K562 (cell line): ENCODE measurements at regions not wholly inside any gene's neighbourhood (a gene's known extent, or its start where the extent isn't known, plus 50 kb on each side); places are given as distances from the start of the nearest gene placed in this dataset.

ENCODE experiments used
- ATAC-seq: fragments of 200-7000 bp; cut with Tn5 transposase; 3 replicates; pipeline ENCODE4 v1.9.1; 2020; ENCODE audit warnings: moderate library complexity
- BruUV-seq: library from RNA; stranded (reverse); fragments of 400-500 nt; replicated peaks from 2 replicates; lab custom pipeline; 2021; lab: Mats Ljungman, UMichigan
- CTCF ChIA-PET: fragments of 300-600 bp; formaldehyde crosslinking; extraction: SDS; loops from one replicate; lab custom pipeline; 2021; ENCODE audit warnings: low intra/inter-chr PET ratio; lab: Yijun Ruan, JAX
- POLR2A ChIA-PET: fragments of 300-600, 350-650 bp; sonication (Branson Sonifier 250); formaldehyde crosslinking; extraction: SDS; loops from one replicate; lab custom pipeline; 2021; ENCODE audit warnings: antibody characterized with exemption, inconsistent platforms; lab: Yijun Ruan, JAX
- DNase-seq, 4 experiments: peaks; one replicate each; pipeline versions ENCODE4 v3.0.0 to v3.0.0-alpha.2; 2011 to 2018; ENCODE audit warnings: low spot score in 3 of 4, mixed read lengths in 3 of 4; ENCODE audit errors: extremely low read depth in 1 of 4
- FAIRE-seq: peaks from 2 replicates; lab custom pipeline; 2011; peaks lifted over from hg19 to GRCh38; lab: Jason Lieb, UNC
- H2AFZ ChIP-seq: 2 replicates; pipeline ENCODE4 v1.6.0; 2011; ENCODE audit warnings: low read depth, low read length, control low read depth, inconsistent platforms
- H3K27ac ChIP-seq: fragments of 200-600 bp; 3 replicates; pipeline ENCODE4 v1.8.0; 2011; ENCODE audit warnings: low read depth, mild to moderate bottlenecking, control low read depth, inconsistent platforms, low read length, moderate library complexity, mixed read lengths; ENCODE audit errors: extremely low read depth
- H3K27me3 ChIP-seq, 2 experiments: fragments of 300-600 bp in 1 of 2; 2 replicates in 1 of 2; 3 replicates in 1 of 2; pipeline versions ENCODE4 v1.6.0 to v1.8.0; 2011; ENCODE audit warnings: inconsistent platforms in 2 of 2, low read length in 2 of 2, mild to moderate bottlenecking in 1 of 2, mixed read lengths in 1 of 2, moderate library complexity in 1 of 2; ENCODE audit not compliant: control insufficient read depth in 2 of 2, insufficient read depth in 2 of 2
- H3K36me3 ChIP-seq: fragments of 300-600 bp; 3 replicates; pipeline ENCODE4 v1.8.0; 2011; ENCODE audit warnings: mild to moderate bottlenecking, low read length, inconsistent platforms; ENCODE audit not compliant: control insufficient read depth, insufficient read depth
- H3K4me1 ChIP-seq, 2 experiments: fragments of 200-600 bp in 1 of 2; replicated peaks in 1 of 2; 2 replicates in 1 of 2; 3 replicates in 1 of 2; pipeline versions ENCODE4 v1.5.1 to v1.8.0; 2011; ENCODE audit warnings: inconsistent platforms in 2 of 2, low read length in 2 of 2, mild to moderate bottlenecking in 1 of 2, mixed read lengths in 1 of 2, moderate library complexity in 1 of 2; ENCODE audit not compliant: control insufficient read depth in 2 of 2, insufficient read depth in 2 of 2
- H3K4me2 ChIP-seq: 2 replicates; pipeline ENCODE4 v1.6.1; 2011; ENCODE audit warnings: low read length, control low read depth, inconsistent platforms, mixed read lengths; ENCODE audit not compliant: insufficient read depth
- H3K4me3 ChIP-seq: fragments of 200-600 bp; sonication (generic), shearing (Covaris generic); 2 replicates; pipeline ENCODE4 v1.5.1; 2016; ENCODE audit warnings: control low read depth, inconsistent platforms
- H3K79me2 ChIP-seq: fragments of 200-600 bp; 3 replicates; pipeline ENCODE4 v1.8.0; 2011; ENCODE audit warnings: low read length, inconsistent platforms; ENCODE audit not compliant: control insufficient read depth, insufficient read depth
- H3K9ac ChIP-seq, 2 experiments: 2 replicates each; pipeline versions ENCODE4 v1.6.0 to v1.6.1; 2011; ENCODE audit warnings: low read depth in 2 of 2, low read length in 2 of 2, control low read depth in 1 of 2, inconsistent platforms in 1 of 2, mild to moderate bottlenecking in 1 of 2, mixed read lengths in 1 of 2; ENCODE audit not compliant: insufficient read depth in 1 of 2
- H3K9me1 ChIP-seq: one replicate; pipeline ENCODE4 v1.6.0; 2011; ENCODE audit warnings: inconsistent platforms, mild to moderate bottlenecking, low read length, moderate library complexity; ENCODE audit not compliant: control insufficient read depth, insufficient read depth
- H3K9me3 ChIP-seq: replicated peaks from 2 replicates; pipeline ENCODE4 v1.5.1; 2011; ENCODE audit warnings: low read depth, low read length, inconsistent platforms; ENCODE audit not compliant: control insufficient read depth, insufficient read depth
- H4K20me1 ChIP-seq: replicated peaks from 2 replicates; pipeline ENCODE4 v1.6.1; 2011; ENCODE audit warnings: low read length, inconsistent platforms, mixed read lengths; ENCODE audit not compliant: control insufficient read depth, insufficient read depth
- AFF4 ChIP-seq: sonication (generic); formaldehyde crosslinking; IDR thresholded peaks from 2 replicates; pipeline ENCODE4 v1.8.0; 2023; ENCODE audit warnings: mild to moderate bottlenecking, missing genetic modification reagents
- CAMTA2 ChIP-seq: fragments of 250-450 bp; sonication (Bioruptor Pico); conservative IDR thresholded peaks from 2 replicates; pipeline ENCODE4 v1.5.1; 2022
- CBFB ChIP-seq: sonication (generic); formaldehyde crosslinking; IDR thresholded peaks from 2 replicates; pipeline ENCODE4 v1.4.0; 2020; ENCODE audit warnings: mild to moderate bottlenecking, missing genetic modification reagents
- DDX20 ChIP-seq: fragments of 450-650 bp; IDR thresholded peaks from 2 replicates; pipeline ENCODE4 v1.6.1; 2016; ENCODE audit warnings: missing genetic modification characterization, low read depth, mild to moderate bottlenecking, missing compliant biosample characterization, moderate library complexity
- FOXK2 ChIP-seq, 2 experiments: fragments of 450-650 bp; IDR thresholded peaks in 1 of 2; conservative IDR thresholded peaks in 1 of 2; 2 replicates each; pipeline ENCODE4 v1.6.1; 2016; ENCODE audit warnings: low read depth in 2 of 2, mild to moderate bottlenecking in 1 of 2
- HDAC8 ChIP-seq: fragments of 450-650 bp; IDR thresholded peaks from 2 replicates; pipeline ENCODE4 v1.6.1; 2016; ENCODE audit warnings: mild to moderate bottlenecking, missing genetic modification characterization, moderate library complexity, missing compliant biosample characterization
- HNRNPH1 ChIP-seq: fragments of 200-400 bp; formaldehyde crosslinking; optimal IDR thresholded peaks from 2 replicates; pipeline ENCODE3; 2017; ENCODE audit warnings: low read depth, mild to moderate bottlenecking, low read length, moderate library complexity
- HOXB6 ChIP-seq: fragments of 250-450 bp; sonication (Bioruptor Pico); IDR thresholded peaks from 2 replicates; pipeline ENCODE4 v1.5.1; 2022; ENCODE audit warnings: mild to moderate bottlenecking, borderline replicate concordance
- KDM1A ChIP-seq, 2 experiments: fragments of 450-650 bp; IDR thresholded peaks; 2 replicates each; pipeline ENCODE4 v1.6.1; 2016; ENCODE audit warnings: mild to moderate bottlenecking in 2 of 2
- LARP7 ChIP-seq: fragments of 450-650 bp; IDR thresholded peaks from 2 replicates; pipeline ENCODE4 v1.6.1; 2016
- MCM2 ChIP-seq: fragments of 450-650 bp; IDR thresholded peaks from 2 replicates; pipeline ENCODE4 v1.6.1; 2017; ENCODE audit warnings: low read depth, mild to moderate bottlenecking
- MXD1 ChIP-seq: fragments of 250-450 bp; sonication (Bioruptor Pico); IDR thresholded peaks from 2 replicates; pipeline ENCODE4 v1.8.0; 2021; ENCODE audit warnings: borderline replicate concordance, mild to moderate bottlenecking, moderate library complexity; ENCODE audit not compliant: poor library complexity, severe bottlenecking
- NUFIP1 ChIP-seq: fragments of 450-650 bp; IDR thresholded peaks from 2 replicates; pipeline ENCODE4 v1.6.1; 2018; ENCODE audit not compliant: partially characterized antibody
- POLR2A ChIP-seq: fragments of 450-650 bp; conservative IDR thresholded peaks from 2 replicates; pipeline ENCODE4 v1.6.1; 2016
- TGIF2 ChIP-seq: sonication (generic); formaldehyde crosslinking; IDR thresholded peaks from 2 replicates; pipeline ENCODE4 v1.8.1; 2022; ENCODE audit warnings: mild to moderate bottlenecking, missing genetic modification reagents, moderate library complexity
- ZBTB5 ChIP-seq: fragments of 450-650 bp; IDR thresholded peaks from 2 replicates; pipeline ENCODE4 v1.6.1; 2017; ENCODE audit warnings: antibody characterized with exemption
- ZNF212 ChIP-seq: fragments of 450-650 bp; formaldehyde crosslinking; IDR thresholded peaks from 2 replicates; pipeline ENCODE4 v1.4.0; 2020; ENCODE audit warnings: mild to moderate bottlenecking
- ZNF740 ChIP-seq, 3 experiments: fragments of 200-800 bp in 1 of 3; sonication (Bioruptor generic) in 1 of 3; sonication (generic) in 1 of 3; formaldehyde crosslinking in 1 of 3; IDR thresholded peaks; 2 replicates each; pipeline versions ENCODE4 v1.6.1 to v1.8.0; 2016 to 2022; ENCODE audit warnings: mild to moderate bottlenecking in 2 of 3, missing compliant biosample characterization in 2 of 3, missing genetic modification characterization in 2 of 3, missing genetic modification reagents in 1 of 3
- WGBS: fragments of 100-300 bp; shearing (Covaris generic); methylation state at CpG from one replicate; pipeline ENCODE4 v1.1.6; 2016; ENCODE audit warnings: low coverage, mixed read lengths; ENCODE audit not compliant: insufficient coverage; ENCODE audit errors: missing lambda C conversion rate; 5-methylcytosine and 5-hydroxymethylcytosine counted together
- in situ Hi-C: fragments of 300-500 bp; cut with MboI; formaldehyde crosslinking; loops from 4 replicates; pipeline ENCODE4 v1.15.0; 2018; ENCODE audit warnings: inconsistent platforms, mixed read lengths
- intact Hi-C: fragments of 100-400 bp; cut with micrococcal nuclease; formaldehyde crosslinking; loops from 2 replicates; pipeline ENCODE4 v1.14.2; 2022

- CTCF ChIA-PET, result no interaction called here
- TF ChIP-seq ZNF212 (no peak), MXD1 (CRISPR knock-in tag) (no peak), FOXK2 (conservative IDR thresholded peaks at IDR 0.05 in 1 of 2, IDR thresholded peaks at IDR 0.05 in 1 of 2; ENCODE audit: low read depth in 2 of 2) (no peak), CBFB (no peak), TGIF2 (no peak), NUFIP1 (no peak), LARP7 (no peak), AFF4 (CRISPR knock-in tag) (no peak), ZBTB5 (no peak), DDX20 (tag) (no peak), HDAC8 (tag) (no peak), KDM1A (IDR thresholded peaks at IDR 0.05) (no peak), POLR2A (no peak), HOXB6 (CRISPR knock-in tag) (no peak), ZNF740 (CRISPR knock-in tag; IDR thresholded peaks at IDR 0.05) (no peak), ZNF740 (tag; IDR thresholded peaks at IDR 0.05) (no peak), HNRNPH1 (no peak), MCM2 (no peak), CAMTA2 (CRISPR knock-in tag) (no peak)
Observed at GRCh38 chr9:3735251-3735650, 209.4 kb upstream of the RFX3 start.

More at GRCh38 chr9:3735251-3735650, 209.4 kb upstream of the RFX3 start:
- intact Hi-C loops, result no loop called here
- Histone ChIP-seq H3K9me3 (no peaks in the 10 kb centered on the region), H3K27me3 (no peaks in the 10 kb centered on the region), H4K20me1 (no peaks in the 10 kb centered on the region), H3K27ac (no peak overlapping the region), H3K9me1 (no peaks in the 10 kb centered on the region), H3K4me1 (no peaks in the 10 kb centered on the region; a peak in 1 of 5 replicates), H3K9ac (no peak overlapping the region), H3K4me3 (no peak overlapping the region), H2AFZ (no peak overlapping the region), H3K4me2 (no peak overlapping the region), H3K36me3 (no peaks in the 10 kb centered on the region), H3K79me2 (no peaks in the 10 kb centered on the region)
- 0% methylated on average over 2 of the region's 4 CpGs for WGBS
- ATAC-seq (no peak), DNase-seq (no peak), FAIRE-seq (no peak)
- in situ Hi-C loops, result loop anchor here (10.0 to 25.0 kb wide), 2 partner anchors 380 to 627 kb away; no protein-coding TSS in a partner anchor
- BruUV-seq, result no TSS peak
- POLR2A ChIA-PET, result no interaction called here
